Fibroblast of skin of left quadriceps (primary cell): ENCODE measurements at regions not wholly inside any gene's neighbourhood (a gene's known extent, or its start where the extent isn't known, plus 50 kb on each side); places are given as distances from the start of the nearest gene placed in this dataset.

Experiments used
- DNase-seq, 2 experiments: peaks; one replicate each; pipeline ENCODE4 v3.0.0-alpha.2; 2013; ENCODE audit warnings: low read depth in 2 of 2

DNA sequence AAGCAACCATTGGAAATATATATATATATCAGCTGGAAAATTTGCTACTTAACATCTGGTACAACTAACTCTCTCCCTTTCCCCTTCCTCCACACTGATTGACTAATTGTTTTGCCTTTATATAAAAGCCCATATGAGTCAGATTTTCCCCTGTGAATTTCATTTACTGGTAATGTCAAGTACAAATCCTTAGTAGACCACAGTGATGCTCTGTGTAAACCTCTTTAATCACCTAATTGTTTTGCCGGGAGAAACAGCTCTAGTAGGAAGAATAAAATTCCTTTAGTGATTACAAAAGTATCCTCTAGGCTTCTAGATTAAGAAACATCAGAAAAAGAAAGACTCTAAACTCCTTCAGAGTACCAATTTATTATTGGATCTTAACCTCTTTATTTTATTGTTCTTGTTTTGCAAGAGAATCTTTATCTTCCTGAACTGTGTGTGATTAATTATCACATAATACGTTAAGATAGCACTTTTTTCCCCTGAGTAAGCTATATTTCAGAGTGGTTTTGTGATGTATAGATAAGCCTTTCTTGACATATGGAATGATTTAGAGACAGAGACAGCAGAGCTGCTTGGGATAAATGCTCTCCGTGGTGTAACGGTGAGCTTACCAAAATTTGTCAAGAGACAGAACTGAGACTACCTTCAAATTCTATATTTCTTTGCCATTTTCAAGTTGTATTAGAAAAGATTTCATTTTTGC lies 1606.4 kb upstream of the TENM3 start:
- peak; percentile 48 to 56 for DNase-seq

GRCh38 chr4:180637616-180638015 lies 1605.6 kb upstream of the TENM3 start:
- no peak for DNase-seq

DNA sequence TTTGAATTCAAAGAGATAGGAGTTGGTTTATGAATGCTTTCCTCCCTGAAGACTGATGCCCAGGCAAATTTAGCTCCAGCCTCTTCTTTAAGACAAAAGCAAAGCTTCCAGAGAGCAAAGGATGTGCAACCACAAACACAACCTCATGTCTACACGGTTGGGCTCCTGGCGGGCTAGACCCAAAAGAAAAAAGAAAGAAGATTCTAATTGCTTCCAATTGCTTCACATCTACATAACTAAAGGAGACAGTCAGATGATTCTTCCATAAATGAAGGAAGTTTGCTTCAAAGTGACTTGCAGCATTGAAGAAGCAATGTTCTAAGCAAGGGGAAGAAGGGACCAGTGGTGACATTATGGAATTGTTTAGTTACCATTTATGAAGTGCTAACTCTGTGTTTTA lies 1603.0 kb upstream of the TENM3 start:
- no peak for DNase-seq

- DNase-seq, result no peak
Observed at GRCh38 chr4:180641495-180641894, 1601.7 kb upstream of the TENM3 start.

GRCh38 chr4:180642732-180643131 lies 1600.5 kb upstream of the TENM3 start:
- DNase-seq, result no peak

- DNase-seq, result no peak
Observed at GRCh38 chr4:180650273-180650672, 1592.9 kb upstream of the TENM3 start.

DNA sequence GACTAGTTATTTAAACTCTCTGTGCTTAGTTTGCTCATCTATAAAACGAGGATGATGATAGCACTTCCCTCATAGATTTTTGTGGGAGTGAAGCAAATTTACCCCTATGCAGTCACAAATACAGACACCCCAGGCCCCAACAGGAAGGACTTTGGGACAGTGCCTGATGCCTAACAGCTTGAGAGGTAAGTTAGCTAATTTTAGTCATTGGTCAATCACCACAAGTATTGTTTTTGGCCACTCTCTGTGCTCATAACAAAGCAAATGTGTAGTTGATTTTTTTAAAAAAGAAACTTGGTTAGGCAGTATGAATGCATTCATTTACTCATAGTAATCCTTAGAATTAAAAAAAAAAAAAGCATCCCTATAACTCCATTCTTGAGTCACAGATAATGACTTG lies 1590.7 kb upstream of the TENM3 start:
- DNase-seq, result no peak

DNA sequence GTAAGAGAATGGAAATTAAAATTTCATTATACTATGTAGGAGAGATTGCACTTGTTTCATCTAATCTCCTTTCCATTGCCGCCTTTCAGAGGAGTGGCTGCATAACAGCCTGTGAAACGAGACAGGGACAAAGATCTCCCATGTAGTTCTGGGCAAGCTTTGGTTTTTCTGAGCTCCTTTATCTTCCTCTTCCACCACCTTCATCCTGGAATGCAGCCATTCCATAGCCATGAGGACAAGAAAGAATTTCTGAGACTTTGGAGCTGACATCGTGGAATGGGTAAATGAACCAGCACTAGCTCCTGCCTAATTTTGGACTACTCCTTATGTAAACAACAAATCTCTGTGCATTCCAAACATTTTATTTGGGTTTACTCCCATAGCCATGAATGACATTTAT lies 1587.3 kb upstream of the TENM3 start:
- no peak for DNase-seq

GRCh38 chr4:180657881-180658280 lies 1585.3 kb upstream of the TENM3 start:
- DNase-seq, result no peak

GRCh38 chr4:180664766-180665368 lies 1578.3 kb upstream of the TENM3 start:
- peak; percentile 58 to 64 for DNase-seq

GRCh38 chr4:180665481-180665880 lies 1577.7 kb upstream of the TENM3 start:
- DNase-seq, result no peak

DNA sequence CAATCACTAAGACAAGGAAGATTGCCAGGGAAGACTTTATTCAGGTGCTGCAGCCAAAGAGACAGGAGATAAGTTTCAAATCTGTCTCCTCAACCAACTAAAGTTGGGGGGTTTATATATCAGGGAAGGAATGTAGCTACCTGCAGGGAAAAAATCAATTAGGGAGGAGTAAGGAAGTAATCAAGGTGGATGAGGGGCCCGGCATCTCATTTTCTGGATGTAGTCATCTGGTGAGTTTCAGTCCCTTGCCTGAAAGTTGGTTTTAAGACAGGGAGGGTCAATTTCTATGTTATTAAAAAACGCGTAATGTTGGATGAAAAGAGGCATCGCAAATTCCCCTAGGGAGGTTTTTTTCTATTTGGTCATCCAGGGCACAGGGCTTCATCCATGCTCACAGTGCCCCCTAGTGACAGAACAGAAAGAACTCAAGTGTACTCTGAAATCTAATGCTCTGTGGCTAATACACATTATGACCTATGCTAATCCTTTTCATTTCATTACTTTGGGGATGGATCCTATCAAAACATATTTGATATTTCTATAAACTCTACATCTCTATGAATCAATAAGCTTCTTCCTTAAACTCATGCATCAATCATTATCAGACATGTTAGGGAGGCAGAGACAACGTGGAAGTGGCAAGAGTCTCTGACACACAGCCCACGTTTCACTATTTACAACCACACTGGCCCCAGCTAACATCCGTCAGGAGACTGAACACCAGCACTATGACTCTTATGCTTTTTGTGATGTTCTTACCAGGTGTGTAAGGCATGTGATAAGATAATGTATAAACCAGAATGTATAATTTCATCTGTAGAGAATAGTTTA lies 1577.0 kb upstream of the TENM3 start:
- DNase-seq, result peak; percentile 16 to 29

GRCh38 chr4:180668732-180669131 lies 1574.5 kb upstream of the TENM3 start:
- no peak for DNase-seq

DNA sequence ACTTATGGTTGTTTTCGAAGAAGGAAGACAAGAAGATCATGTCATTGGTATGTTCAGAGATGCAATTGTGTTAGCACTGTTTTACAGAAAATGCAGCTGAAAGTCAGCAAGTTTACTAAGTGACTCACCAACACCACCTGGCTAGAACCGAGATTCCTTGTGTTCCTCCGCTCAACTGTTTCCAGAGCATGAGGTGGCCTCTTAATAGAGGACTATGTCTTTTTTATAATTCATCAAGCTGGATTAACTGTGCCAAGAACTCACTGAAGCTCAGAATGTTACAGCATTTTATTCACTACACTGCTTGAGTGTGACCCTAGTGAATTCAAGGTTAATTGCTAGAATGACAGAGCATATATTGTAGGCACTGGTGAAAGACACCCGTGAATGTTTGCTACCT lies 1573.5 kb upstream of the TENM3 start:
- DNase-seq, result no peak

- DNase-seq, result no peak
Observed at GRCh38 chr4:180674619-180675358, 1568.4 kb upstream of the TENM3 start.

GRCh38 chr4:180675359-180675650 lies 1567.9 kb upstream of the TENM3 start:
- DNase-seq, result no peak

GRCh38 chr4:180680305-180680704 lies 1562.9 kb upstream of the TENM3 start:
- DNase-seq, result no peak

GRCh38 chr4:180682776-180683175 lies 1560.4 kb upstream of the TENM3 start:
- no peak for DNase-seq

- DNase-seq, result no peak
Observed at GRCh38 chr4:180683186-180683585, 1560.0 kb upstream of the TENM3 start.

GRCh38 chr4:180688480-180688879 lies 1554.7 kb upstream of the TENM3 start:
- DNase-seq, result no peak

- DNase-seq, result no peak
Observed at GRCh38 chr4:180694875-180695274, 1548.3 kb upstream of the TENM3 start.

DNA sequence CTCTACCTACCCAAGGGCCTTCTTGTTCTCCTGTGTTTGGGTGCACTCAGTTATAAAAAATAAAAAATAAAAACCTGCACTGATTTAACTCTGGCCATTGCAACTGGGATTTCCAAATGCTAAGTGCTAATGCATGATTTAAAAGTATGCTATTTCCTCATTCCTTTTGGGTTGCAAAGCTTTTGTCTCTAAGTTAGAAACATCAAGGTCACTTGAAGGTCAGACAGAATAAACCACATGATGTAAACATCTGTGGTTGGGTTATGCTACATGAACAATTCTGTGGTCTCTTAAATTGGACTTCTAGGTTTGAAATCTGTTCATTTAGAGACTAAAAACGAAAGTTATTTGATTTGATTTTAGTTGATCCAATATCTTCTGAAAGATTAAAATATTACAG lies 1547.4 kb upstream of the TENM3 start:
- peak; percentile 73 to 77 for DNase-seq
